Stimulated activated CD4-positive, alpha-beta T cell treated with anti-CD3 and anti-CD28 coated beads, Interleukin-1b, Interleukin-23, amount 100 ng/mL, for 24 hours (primary cell): ENCODE measurements at regions not wholly inside any gene's neighbourhood (a gene's known extent, or its start where the extent isn't known, plus 50 kb on each side); places are given as distances from the start of the nearest gene placed in this dataset.

Source experiments
- DNase-seq, 4 experiments: peaks; one replicate each; pipeline ENCODE4 v3.0.0-alpha.2; 2020; ENCODE audit warnings: low read depth in 4 of 4, low spot score in 1 of 4

GRCh38 chr11:28460348-28460747 is 352.2 kb downstream of the METTL15 start:
- DNase-seq, result no peak

DNA sequence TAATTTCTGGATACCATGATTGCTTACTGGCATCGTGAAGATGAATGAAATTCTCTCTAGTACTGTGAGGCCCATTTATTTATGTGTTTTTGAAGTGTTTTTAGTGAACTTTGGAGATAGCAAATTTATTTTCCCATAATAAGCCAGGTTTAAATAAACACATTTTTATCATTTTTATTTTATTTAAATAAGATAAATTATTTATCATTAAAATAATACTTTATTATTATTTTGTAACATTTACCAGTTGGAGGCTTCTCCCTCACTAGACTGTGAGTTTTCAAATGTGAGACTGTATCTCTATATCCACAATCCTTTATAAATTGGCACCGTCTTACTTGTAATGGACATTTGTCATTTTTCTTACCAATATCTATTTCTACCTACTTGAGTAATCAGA is 351.7 kb downstream of the METTL15 start:
- no peak for DNase-seq

DNA sequence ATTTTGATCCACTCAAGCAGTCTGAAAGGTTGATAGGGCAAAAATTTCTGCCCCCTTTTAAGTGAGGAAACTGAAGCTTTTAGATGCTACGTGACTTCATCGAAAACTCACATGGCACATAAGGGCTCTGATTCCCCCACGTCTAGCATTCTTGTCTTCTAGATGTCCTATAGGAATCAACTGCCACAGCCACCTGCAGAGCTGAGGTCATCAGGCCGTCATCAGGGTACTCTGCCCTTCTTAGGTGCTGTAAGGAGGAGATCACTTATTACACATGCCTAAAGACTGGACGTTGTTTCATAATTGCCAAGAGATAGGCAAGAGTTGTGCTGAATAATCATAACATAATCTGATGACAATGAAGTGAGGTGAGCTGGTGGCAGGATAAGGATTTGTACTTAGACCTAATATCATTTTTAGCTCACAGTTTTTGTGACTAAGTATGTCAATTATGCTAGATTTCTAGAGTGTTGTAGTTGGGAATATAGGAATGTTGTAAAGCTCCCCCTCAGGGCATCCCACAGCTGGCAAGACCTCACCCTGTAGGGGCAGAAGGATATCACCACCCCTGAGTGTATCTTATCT is 349.4 kb downstream of the METTL15 start:
- DNase-seq, result no peak

DNA sequence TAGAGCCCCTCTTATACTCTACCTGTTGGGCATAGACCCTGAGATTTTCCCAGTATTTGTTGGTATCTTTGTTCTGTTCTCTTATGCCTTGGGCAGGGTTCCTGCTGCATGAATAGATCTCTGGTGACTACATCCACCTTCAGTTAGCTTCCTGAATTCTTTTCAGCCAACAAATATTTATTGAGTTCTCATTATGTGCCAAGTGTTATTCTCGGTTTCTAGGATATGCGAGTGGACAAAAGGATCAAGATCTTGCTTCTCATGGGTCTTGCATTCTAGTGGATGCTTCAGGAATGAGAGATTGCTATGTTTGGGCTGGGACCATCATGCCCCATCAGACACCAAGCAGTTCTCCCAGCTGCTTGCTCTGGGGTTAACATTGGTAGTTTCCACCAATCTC is 340.0 kb downstream of the METTL15 start:
- no peak for DNase-seq

DNA sequence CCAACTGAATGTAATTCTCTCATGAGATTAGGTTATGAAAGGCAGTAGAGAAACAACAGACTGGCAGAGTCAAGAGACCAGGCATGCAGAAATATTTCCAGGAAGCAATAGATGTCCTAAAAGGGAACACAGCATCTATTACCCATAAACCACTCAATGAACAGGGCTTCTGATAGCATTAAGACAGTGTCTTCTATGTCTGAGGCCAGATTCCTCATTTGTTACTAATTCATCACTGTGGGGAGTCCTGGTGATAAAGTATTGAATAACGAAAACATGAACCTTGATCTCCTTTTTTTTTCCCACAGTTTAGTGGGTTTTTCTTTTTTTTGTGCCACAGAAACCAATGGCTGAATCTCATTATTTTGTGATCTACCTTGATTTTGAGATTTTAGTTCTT is 339.0 kb downstream of the METTL15 start:
- DNase-seq, result no peak

- no peak for DNase-seq
Measured at GRCh38 chr11:28442131-28442530, 333.9 kb downstream of the METTL15 start.

- no peak for DNase-seq
Measured at GRCh38 chr11:28439403-28439802, 331.2 kb downstream of the METTL15 start.

GRCh38 chr11:28420099-28420498 is 311.9 kb downstream of the METTL15 start:
- DNase-seq, result no peak

DNA sequence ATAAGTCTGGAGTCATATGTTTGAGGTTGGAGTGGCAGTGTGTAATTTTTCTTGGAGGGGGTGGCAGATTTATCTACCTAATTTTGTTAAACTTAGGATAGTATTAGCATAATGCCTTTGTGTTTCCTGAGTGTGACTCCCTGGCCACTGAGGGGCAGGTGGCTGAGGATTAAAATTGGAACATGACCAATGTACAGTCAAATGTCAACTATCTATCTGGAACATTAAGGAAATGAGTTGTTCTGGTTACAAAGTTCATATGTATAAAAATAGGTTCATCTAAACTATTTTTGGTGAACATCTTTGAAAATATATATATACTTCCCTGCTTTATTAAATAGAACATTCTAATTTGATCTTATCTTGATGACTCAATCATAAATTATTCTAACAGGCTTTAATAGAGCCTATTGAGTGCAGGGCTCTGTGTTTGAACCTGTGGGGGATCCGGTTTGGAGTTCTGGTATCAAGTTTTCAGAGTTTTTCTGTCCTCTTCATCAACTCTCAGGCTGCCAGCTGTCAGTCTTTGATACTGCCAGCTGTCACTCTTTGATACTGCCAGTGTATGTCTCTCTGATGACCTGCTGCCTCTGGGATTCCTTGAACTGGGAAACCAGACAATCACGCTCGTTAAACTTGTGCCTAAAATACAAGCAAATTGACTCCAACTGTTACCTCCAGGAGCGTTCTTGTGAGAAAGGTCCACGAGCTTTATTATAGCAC is 309.6 kb downstream of the METTL15 start:
- no peak for DNase-seq

- DNase-seq, result no peak
Measured at GRCh38 chr11:28412029-28412428, 303.8 kb downstream of the METTL15 start.

DNA sequence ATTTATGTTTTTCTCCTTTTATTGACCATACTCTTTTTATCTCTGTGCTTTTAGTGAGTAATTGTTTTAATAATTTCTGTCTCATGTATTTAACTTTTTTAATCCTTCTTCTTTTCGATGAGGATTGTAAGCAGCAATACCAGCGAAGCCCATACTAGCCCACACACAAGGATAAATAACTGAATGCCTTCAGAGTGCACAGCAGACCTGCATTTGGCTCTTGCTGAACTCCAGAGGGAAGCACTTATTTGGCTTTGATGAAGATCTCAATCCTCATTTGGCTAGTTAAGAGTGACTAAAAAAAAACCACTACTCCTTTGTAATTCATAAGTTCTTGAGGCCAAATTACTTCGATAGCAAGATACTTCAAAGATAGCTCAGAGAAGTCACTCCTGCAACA is 293.3 kb downstream of the METTL15 start:
- no peak for DNase-seq

GRCh38 chr11:28400331-28401100 is 292.3 kb downstream of the METTL15 start:
- DNase-seq, result no peak

DNA sequence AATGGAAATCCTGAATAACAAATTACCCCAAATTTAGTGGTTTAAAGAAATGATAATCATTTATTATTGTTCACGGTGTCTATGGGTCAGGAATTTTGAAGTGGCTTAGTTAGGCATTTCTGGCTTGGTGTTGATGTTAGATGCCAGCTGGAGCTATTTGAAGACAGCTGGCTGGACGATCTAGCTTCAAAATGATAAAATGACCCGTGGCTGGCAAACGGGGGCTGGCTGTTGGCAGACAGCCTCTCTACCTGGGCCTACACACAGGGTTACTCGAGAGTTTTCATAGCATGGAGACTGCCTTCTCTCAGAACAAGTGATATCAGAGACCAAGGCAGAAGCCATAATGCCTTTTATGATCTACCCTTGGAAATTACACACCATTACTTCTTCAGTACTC is 285.2 kb downstream of the METTL15 start:
- DNase-seq, result no peak

- no peak for DNase-seq
Measured at GRCh38 chr11:28384418-28384817, 276.2 kb downstream of the METTL15 start.

- no peak for DNase-seq
Measured at GRCh38 chr11:28383456-28383855, 275.3 kb downstream of the METTL15 start.
